ENCODE measurements at regions not wholly inside any gene's neighbourhood (a gene's known extent, or its start where the extent isn't known, plus 50 kb on each side); places are given as distances from the start of the nearest gene placed in this dataset.
"Not testable (repeated sequence)": the region's sequence is repeated elsewhere in the genome, so short reads cannot be mapped to it uniquely, and the experiment has no call there.

GRCh38 chr2:62325398-62325797 is 129.5 kb downstream of the B3GNT2 start:
- DNase-seq = no peak

GRCh38 chr2:62321380-62322289 is 125.7 kb downstream of the B3GNT2 start:
- no peak for DNase-seq

GRCh38 chr2:62320657-62321357 is 124.9 kb downstream of the B3GNT2 start:
- DNase-seq = no peak

GRCh38 chr2:62320137-62320536 is 124.2 kb downstream of the B3GNT2 start:
- not testable (repeated sequence) for DNase-seq

GRCh38 chr2:62319070-62319469 is 123.2 kb downstream of the B3GNT2 start:
- DNase-seq = no peak

- no peak for DNase-seq
These were observed 119.6 kb downstream of the B3GNT2 start for GRCh38 chr2:62315476-62315875.

GRCh38 chr2:62314291-62314690 is 118.4 kb downstream of the B3GNT2 start:
- DNase-seq = no peak

GRCh38 chr2:62313449-62314227 is 117.7 kb downstream of the B3GNT2 start:
- peak; percentile 94 for DNase-seq

GRCh38 chr2:62309465-62310091 is 113.7 kb downstream of the B3GNT2 start:
- peak; percentile 76 for DNase-seq

- no peak for DNase-seq
These were observed 113.2 kb downstream of the B3GNT2 start for GRCh38 chr2:62309081-62309464.

- peak; percentile 47 for DNase-seq
These were observed 111.8 kb downstream of the B3GNT2 start for GRCh38 chr2:62307469-62308389.

GRCh38 chr2:62306751-62307468 is 111.0 kb downstream of the B3GNT2 start:
- DNase-seq = peak; percentile 57

GRCh38 chr2:62305421-62306176 is 109.7 kb downstream of the B3GNT2 start:
- peak; percentile 97 for DNase-seq

- peak; percentile 99 for DNase-seq
These were observed 108.8 kb downstream of the B3GNT2 start for GRCh38 chr2:62304429-62305417.

- DNase-seq = peak; percentile 50
These were observed 107.9 kb downstream of the B3GNT2 start for GRCh38 chr2:62303788-62304187.

GRCh38 chr2:62302631-62303435 is 106.9 kb downstream of the B3GNT2 start:
- DNase-seq = no peak

GRCh38 chr2:62300925-62301324 is 105.0 kb downstream of the B3GNT2 start:
- peak; percentile 91 for DNase-seq

- DNase-seq = peak; percentile 86
These were observed 101.7 kb downstream of the B3GNT2 start for GRCh38 chr2:62297624-62298010.

Measured in hematopoietic multipotent progenitor cell treated with erythropoietin and hydrocortisone succinate and interleukin-3 and kit ligand, for 4 days (in vitro differentiated cells).